Activated CD8-positive, alpha-beta T cell treated with anti-CD3 and anti-CD28 coated beads for 36 hours (primary cell): ENCODE measurements at regions not wholly inside any gene's neighbourhood (a gene's known extent, or its start where the extent isn't known, plus 50 kb on each side); places are given as distances from the start of the nearest gene placed in this dataset.

ENCODE experiments used
- ATAC-seq: fragments of 200-7000 bp; cut with Tn5 transposase; one replicate; pipeline ENCODE4 v1.10.0; 2021; ENCODE audit warnings: mild to moderate bottlenecking, moderate library complexity
- CTCF ChIA-PET: fragments of 350-600 bp; sonication (Branson Sonifier 250); formaldehyde crosslinking; loops from one replicate; lab custom pipeline; 2021; ENCODE audit warnings: antibody characterized with exemption; lab: Charles Lee
- POLR2A ChIA-PET: fragments of 350-600 bp; sonication (Branson Sonifier 250); formaldehyde crosslinking; loops from one replicate; lab custom pipeline; 2021; ENCODE audit warnings: antibody characterized with exemption; lab: Charles Lee
- DNase-seq: peaks from one replicate; pipeline ENCODE4 v3.0.0-alpha.2; 2020
- H3K27ac Mint-ChIP-seq: one replicate; pipeline ENCODE4 v1.8.0; 2021; ENCODE audit warnings: mild to moderate bottlenecking, mixed read lengths
- H3K27me3 Mint-ChIP-seq: one replicate; pipeline ENCODE4 v1.8.0; 2021; ENCODE audit warnings: mixed read lengths
- H3K36me3 Mint-ChIP-seq: one replicate; pipeline ENCODE4 v1.8.0; 2021; ENCODE audit warnings: low read depth, mixed read lengths
- H3K4me1 Mint-ChIP-seq: one replicate; pipeline ENCODE4 v1.8.0; 2021; ENCODE audit warnings: low read depth, mixed read lengths
- H3K4me3 Mint-ChIP-seq: one replicate; pipeline ENCODE4 v1.8.0; 2021; ENCODE audit warnings: mild to moderate bottlenecking, moderate library complexity, mixed read lengths
- H3K9me3 Mint-ChIP-seq: one replicate; pipeline ENCODE4 v1.8.0; 2021; ENCODE audit warnings: mixed read lengths
- intact Hi-C: fragments of 100-400 bp; cut with micrococcal nuclease; formaldehyde crosslinking; loops from one replicate; pipeline ENCODE4 v1.10.0; 2022
- TF ChIP-seq, protein P1 (sequence below): fragments of 200-600 bp; IDR thresholded peaks from one replicate; pipeline ENCODE4 v1.8.0; 2022; ENCODE audit warnings: antibody characterized with exemption, mild to moderate bottlenecking

DNA sequence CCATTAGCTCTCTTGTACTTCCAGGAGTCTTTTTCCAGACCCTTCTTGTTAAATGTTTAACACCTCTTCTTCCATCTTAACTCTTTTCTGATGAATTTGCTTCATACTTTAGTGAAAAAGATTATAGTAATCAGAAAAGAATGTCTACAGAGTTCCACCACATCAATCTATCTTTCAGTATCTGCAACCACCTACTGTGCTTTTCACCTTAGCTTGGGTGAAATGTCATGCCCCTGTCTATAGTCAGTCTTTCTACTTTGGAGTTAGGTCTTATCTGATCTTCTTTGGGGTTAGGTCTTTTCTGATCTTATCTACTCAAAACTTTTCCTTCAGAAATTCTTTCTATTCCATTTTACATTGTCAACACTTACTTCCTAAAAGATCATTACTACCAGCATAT is 1310.2 kb downstream of the PCDH7 start:
- Mint-ChIP-seq H3K9me3 (peaks cover 7% of the 10 kb centered on the region), H3K27me3 (no peaks in the 10 kb centered on the region), H3K4me1 (no peaks in the 10 kb centered on the region), H3K4me3 (no peak overlapping the region), H3K36me3 (no peaks in the 10 kb centered on the region), H3K27ac (no peak overlapping the region)
- TF ChIP-seq, protein P1, sequence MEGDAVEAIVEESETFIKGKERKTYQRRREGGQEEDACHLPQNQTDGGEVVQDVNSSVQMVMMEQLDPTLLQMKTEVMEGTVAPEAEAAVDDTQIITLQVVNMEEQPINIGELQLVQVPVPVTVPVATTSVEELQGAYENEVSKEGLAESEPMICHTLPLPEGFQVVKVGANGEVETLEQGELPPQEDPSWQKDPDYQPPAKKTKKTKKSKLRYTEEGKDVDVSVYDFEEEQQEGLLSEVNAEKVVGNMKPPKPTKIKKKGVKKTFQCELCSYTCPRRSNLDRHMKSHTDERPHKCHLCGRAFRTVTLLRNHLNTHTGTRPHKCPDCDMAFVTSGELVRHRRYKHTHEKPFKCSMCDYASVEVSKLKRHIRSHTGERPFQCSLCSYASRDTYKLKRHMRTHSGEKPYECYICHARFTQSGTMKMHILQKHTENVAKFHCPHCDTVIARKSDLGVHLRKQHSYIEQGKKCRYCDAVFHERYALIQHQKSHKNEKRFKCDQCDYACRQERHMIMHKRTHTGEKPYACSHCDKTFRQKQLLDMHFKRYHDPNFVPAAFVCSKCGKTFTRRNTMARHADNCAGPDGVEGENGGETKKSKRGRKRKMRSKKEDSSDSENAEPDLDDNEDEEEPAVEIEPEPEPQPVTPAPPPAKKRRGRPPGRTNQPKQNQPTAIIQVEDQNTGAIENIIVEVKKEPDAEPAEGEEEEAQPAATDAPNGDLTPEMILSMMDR, result no peak
- intact Hi-C loops, result no loop called here
- ChIA-PET POLR2A (no interaction called here), CTCF (no interaction called here)
- no peak for DNase-seq
- ATAC-seq, result no peak

DNA sequence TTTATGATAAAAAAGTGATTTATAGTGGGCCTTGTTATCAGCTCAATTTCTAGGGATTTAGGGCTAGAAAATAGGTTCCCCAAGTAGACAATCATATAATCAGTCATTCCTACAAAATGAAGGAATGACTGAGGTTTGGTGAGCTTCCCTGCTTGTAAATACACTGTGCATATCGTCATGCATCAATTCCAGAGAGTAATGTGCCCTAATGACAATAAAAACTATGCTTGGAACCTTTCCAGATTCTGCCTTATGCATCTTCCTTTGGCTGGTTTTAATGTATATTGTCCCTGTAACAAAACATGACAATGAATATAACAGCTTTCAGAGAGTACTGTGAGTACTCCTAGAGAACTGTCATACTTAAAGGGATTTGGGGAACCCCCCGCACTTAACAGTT is 1310.9 kb downstream of the PCDH7 start:
- CTCF ChIA-PET, result no interaction called here
- TF ChIP-seq, protein P1, result no peak
- DNase-seq, result no peak
- Mint-ChIP-seq H3K36me3 (no peaks in the 10 kb centered on the region), H3K4me3 (no peak overlapping the region), H3K27ac (no peak overlapping the region), H3K9me3 (peaks cover 8% of the 10 kb centered on the region), H3K27me3 (no peaks in the 10 kb centered on the region), H3K4me1 (no peaks in the 10 kb centered on the region)
- POLR2A ChIA-PET, result no interaction called here
- no peak for ATAC-seq
- intact Hi-C loops, result no loop called here

DNA sequence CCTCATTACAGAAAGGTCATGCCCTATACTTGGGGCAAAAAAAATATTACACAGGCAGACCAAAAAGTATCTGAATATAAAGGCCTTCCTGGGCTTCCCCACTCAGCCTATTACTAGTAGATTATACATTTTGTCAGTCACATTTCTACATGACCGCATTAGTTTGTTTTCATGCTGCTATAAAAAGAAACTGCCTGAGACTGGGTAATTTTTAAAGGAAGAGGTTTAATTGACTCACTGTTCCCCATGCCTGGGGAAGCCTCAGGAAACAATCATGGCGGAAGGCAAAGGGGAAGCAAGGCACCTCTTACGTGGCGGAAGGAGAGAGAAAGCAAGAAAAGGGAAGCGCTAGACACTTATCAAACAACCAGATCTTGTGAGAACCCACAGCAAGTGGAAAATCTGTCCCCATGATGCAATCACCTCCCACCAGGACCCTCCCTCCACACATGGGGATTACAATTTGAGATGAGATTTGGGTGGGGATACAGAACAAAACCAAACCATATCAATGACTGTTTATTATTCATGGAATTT is 1312.0 kb downstream of the PCDH7 start:
- no peaks in the 10 kb centered on the region for H3K4me1 Mint-ChIP-seq
- intact Hi-C loops, result no loop called here
- no peaks in the 10 kb centered on the region for H3K36me3 Mint-ChIP-seq
- ChIA-PET CTCF (no interaction called here), POLR2A (no interaction called here)
- ATAC-seq (no peak), DNase-seq (no peak)
- H3K9me3 Mint-ChIP-seq, result peaks cover 8% of the 10 kb centered on the region
- H3K27ac Mint-ChIP-seq, result no peak overlapping the region
- no peaks in the 10 kb centered on the region for H3K27me3 Mint-ChIP-seq
- TF ChIP-seq, protein P1, result no peak
- H3K4me3 Mint-ChIP-seq, result no peak overlapping the region

DNA sequence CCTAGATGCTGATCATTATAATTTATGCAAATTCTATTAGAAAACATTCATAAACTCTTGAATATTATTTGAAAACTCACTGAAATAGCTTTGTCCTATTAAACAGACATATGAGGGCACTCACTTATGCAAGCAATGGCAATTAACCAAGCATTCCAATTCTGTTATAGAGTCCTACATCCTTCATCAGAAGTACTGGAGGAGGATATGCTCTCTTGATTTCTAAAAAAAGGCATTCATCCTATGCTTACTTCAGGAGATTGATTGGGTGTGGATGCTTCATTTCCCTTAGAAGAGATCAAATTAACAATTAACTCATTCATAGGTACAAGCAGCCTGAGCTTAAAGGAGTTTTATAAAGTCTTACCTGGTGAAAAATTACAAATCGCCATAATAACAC is 1317.2 kb downstream of the PCDH7 start:
- ATAC-seq (no peak), DNase-seq (no peak)
- Mint-ChIP-seq H3K27me3 (no peaks in the 10 kb centered on the region), H3K36me3 (no peaks in the 10 kb centered on the region), H3K9me3 (peaks cover 5% of the 10 kb centered on the region), H3K4me1 (no peaks in the 10 kb centered on the region), H3K27ac (no peak overlapping the region), H3K4me3 (no peak overlapping the region)
- ChIA-PET POLR2A (no interaction called here), CTCF (no interaction called here)
- TF ChIP-seq, protein P1, result no peak
- intact Hi-C loops, result no loop called here

DNA sequence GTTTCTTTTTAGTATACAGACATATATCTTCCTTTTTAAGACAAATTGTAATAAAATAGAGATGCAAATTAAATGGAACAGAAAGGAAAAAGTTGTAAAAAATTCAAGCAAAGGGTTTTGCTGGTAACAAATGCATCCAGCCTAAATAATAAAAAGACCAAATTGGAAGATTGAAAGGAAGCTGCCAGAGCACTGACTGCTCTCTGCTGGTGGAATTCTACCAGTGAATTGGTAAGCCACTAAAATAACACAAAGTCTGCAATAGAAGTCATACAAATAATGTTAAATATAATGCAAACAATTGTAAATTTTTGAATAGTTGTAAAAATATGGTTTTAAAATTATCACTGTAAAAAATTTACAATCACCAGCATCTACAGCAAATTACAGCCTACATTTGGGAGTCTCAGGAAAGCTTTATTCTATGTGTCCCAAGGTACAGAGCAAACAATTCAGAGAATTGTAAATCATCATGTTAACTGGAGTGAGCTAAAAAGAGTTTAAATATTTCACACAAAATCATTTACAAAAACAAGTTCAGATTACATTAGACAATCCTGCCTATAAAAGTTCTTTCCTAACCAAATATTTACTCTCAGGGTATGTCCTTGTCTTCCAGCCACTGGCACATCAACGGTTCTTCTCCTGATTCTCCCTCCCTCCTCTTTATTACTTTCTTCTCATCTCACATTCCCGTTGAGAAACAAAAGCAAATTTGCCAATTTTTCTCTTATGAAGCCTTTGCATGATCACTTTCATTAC is 1322.5 kb downstream of the PCDH7 start:
- no peaks in the 10 kb centered on the region for H3K4me1 Mint-ChIP-seq
- ChIA-PET CTCF (no interaction called here), POLR2A (no interaction called here)
- H3K27ac Mint-ChIP-seq, result no peak overlapping the region
- intact Hi-C loops, result no loop called here
- H3K36me3 Mint-ChIP-seq, result no peaks in the 10 kb centered on the region
- H3K9me3 Mint-ChIP-seq, result peaks cover 9% of the 10 kb centered on the region
- no peak for ATAC-seq
- H3K27me3 Mint-ChIP-seq, result no peaks in the 10 kb centered on the region
- TF ChIP-seq, protein P1, result no peak
- no peak overlapping the region for H3K4me3 Mint-ChIP-seq
- no peak for DNase-seq
